Suprapubic skin (tissue), 3 donors: ENCODE measurements at regions not wholly inside any gene's neighbourhood (a gene's known extent, or its start where the extent isn't known, plus 50 kb on each side); places are given as distances from the start of the nearest gene placed in this dataset.

Experiments
- EP300 ChIP-seq: sonication (generic); formaldehyde crosslinking; IDR thresholded peaks from one replicate; pipeline ENCODE4 v1.6.1; 2017; ENCODE audit warnings: antibody characterized with exemption
- POLR2A ChIP-seq, 2 donors: fragments of 450-650 bp; IDR thresholded peaks; one replicate each; pipeline ENCODE4 v1.6.1; 2017; ENCODE audit warnings: antibody characterized with exemption in 2 of 2, mild to moderate bottlenecking in 2 of 2, moderate library complexity in 2 of 2
- TF ChIP-seq, protein P1 (sequence below), 2 donors: fragments of 200-600 bp in 1 of 2; fragments of 450-650 bp in 1 of 2; sonication (generic) in 1 of 2; IDR thresholded peaks; one replicate each; pipeline ENCODE4 v1.5.1; 2016 to 2019; ENCODE audit warnings: antibody characterized with exemption in 2 of 2, mild to moderate bottlenecking in 1 of 2, moderate library complexity in 1 of 2

DNA sequence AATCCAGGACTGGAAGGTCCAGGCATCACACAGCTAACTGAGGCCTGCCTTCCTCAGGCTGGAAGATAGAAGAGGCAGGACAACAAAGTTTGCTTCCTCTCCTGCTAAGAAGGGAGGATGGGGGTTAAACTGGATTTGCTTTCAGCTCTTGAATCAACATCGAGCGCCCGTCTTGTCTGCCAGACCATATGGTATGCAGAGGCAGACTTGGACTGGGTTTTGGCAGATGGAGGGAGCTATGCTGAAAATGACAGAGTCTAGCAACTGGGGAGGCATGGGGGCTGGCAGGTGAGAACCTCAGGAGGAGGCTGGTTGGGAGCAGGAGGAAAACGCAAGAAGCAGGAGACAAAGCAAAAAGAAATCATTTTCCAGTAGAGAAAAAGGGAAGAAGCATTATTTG is 289.5 kb upstream of the IL12B start:
- TF ChIP-seq EP300, result no peak
- TF ChIP-seq, protein P1, sequence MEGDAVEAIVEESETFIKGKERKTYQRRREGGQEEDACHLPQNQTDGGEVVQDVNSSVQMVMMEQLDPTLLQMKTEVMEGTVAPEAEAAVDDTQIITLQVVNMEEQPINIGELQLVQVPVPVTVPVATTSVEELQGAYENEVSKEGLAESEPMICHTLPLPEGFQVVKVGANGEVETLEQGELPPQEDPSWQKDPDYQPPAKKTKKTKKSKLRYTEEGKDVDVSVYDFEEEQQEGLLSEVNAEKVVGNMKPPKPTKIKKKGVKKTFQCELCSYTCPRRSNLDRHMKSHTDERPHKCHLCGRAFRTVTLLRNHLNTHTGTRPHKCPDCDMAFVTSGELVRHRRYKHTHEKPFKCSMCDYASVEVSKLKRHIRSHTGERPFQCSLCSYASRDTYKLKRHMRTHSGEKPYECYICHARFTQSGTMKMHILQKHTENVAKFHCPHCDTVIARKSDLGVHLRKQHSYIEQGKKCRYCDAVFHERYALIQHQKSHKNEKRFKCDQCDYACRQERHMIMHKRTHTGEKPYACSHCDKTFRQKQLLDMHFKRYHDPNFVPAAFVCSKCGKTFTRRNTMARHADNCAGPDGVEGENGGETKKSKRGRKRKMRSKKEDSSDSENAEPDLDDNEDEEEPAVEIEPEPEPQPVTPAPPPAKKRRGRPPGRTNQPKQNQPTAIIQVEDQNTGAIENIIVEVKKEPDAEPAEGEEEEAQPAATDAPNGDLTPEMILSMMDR (IDR thresholded peaks at IDR 0.05), result no peak
- TF ChIP-seq POLR2A (IDR thresholded peaks at IDR 0.05), result no peak
